Activated naive CD4-positive, alpha-beta T cell treated with anti-CD3 and anti-CD28 coated beads, Interleukin-2, amount 10 ng/mL, durations not matched to agents 7 days and 5 days (primary cell): ENCODE measurements at regions not wholly inside any gene's neighbourhood (a gene's known extent, or its start where the extent isn't known, plus 50 kb on each side); places are given as distances from the start of the nearest gene placed in this dataset.

ENCODE experiments used
- CTCF ChIA-PET: fragments of 350-600 bp; sonication (Branson Sonifier 250); formaldehyde crosslinking; loops from one replicate; lab custom pipeline; 2021; ENCODE audit warnings: antibody characterized with exemption; lab: Charles Lee
- DNase-seq: peaks from one replicate; pipeline ENCODE4 v3.0.0-alpha.2; 2020
- H3K27ac Mint-ChIP-seq: one replicate; pipeline ENCODE4 v1.8.0; 2021; ENCODE audit warnings: mild to moderate bottlenecking, moderate library complexity, mixed read lengths
- H3K27me3 Mint-ChIP-seq: one replicate; pipeline ENCODE4 v1.8.0; 2021; ENCODE audit warnings: mild to moderate bottlenecking, mixed read lengths
- H3K36me3 Mint-ChIP-seq: one replicate; pipeline ENCODE4 v1.8.0; 2021; ENCODE audit warnings: mixed read lengths
- H3K4me1 Mint-ChIP-seq: one replicate; pipeline ENCODE4 v1.8.0; 2021; ENCODE audit warnings: mixed read lengths
- H3K4me3 Mint-ChIP-seq: one replicate; pipeline ENCODE4 v1.8.0; 2021; ENCODE audit warnings: mild to moderate bottlenecking, moderate library complexity, mixed read lengths
- H3K9me3 Mint-ChIP-seq: one replicate; pipeline ENCODE4 v1.8.0; 2021; ENCODE audit warnings: mixed read lengths

- no peaks in the 10 kb centered on the region for H3K4me1 Mint-ChIP-seq
- H3K36me3 Mint-ChIP-seq, result no peaks in the 10 kb centered on the region
- no peak for DNase-seq
- no peaks in the 10 kb centered on the region for H3K27me3 Mint-ChIP-seq
- H3K4me3 Mint-ChIP-seq, result no peak overlapping the region
- CTCF ChIA-PET, result no interaction called here
- no peak overlapping the region for H3K27ac Mint-ChIP-seq
- no peaks in the 10 kb centered on the region for H3K9me3 Mint-ChIP-seq
These were observed 372.3 kb downstream of the TMA16 start for GRCh38 chr4:163866728-163867315.

GRCh38 chr4:163868445-163868844, 374.0 kb downstream of the TMA16 start:
- H3K9me3 Mint-ChIP-seq, result no peaks in the 10 kb centered on the region
- no peak overlapping the region for H3K4me3 Mint-ChIP-seq
- H3K27ac Mint-ChIP-seq, result no peak overlapping the region
- CTCF ChIA-PET, result no interaction called here
- H3K4me1 Mint-ChIP-seq, result no peaks in the 10 kb centered on the region
- no peaks in the 10 kb centered on the region for H3K27me3 Mint-ChIP-seq
- no peaks in the 10 kb centered on the region for H3K36me3 Mint-ChIP-seq
- DNase-seq, result no peak

GRCh38 chr4:163871078-163871477, 376.6 kb downstream of the TMA16 start:
- no peak for DNase-seq
- Mint-ChIP-seq H3K4me1 (no peaks in the 10 kb centered on the region), H3K27ac (no peak overlapping the region), H3K9me3 (no peaks in the 10 kb centered on the region), H3K27me3 (no peaks in the 10 kb centered on the region), H3K4me3 (no peak overlapping the region), H3K36me3 (no peaks in the 10 kb centered on the region)
- CTCF ChIA-PET, result no interaction called here

- CTCF ChIA-PET, result no interaction called here
- DNase-seq, result no peak
- H3K27ac Mint-ChIP-seq, result no peak overlapping the region
- no peaks in the 10 kb centered on the region for H3K4me1 Mint-ChIP-seq
- H3K4me3 Mint-ChIP-seq, result no peak overlapping the region
- no peaks in the 10 kb centered on the region for H3K27me3 Mint-ChIP-seq
- H3K36me3 Mint-ChIP-seq, result no peaks in the 10 kb centered on the region
- H3K9me3 Mint-ChIP-seq, result no peaks in the 10 kb centered on the region
These were observed 380.8 kb downstream of the TMA16 start for GRCh38 chr4:163875327-163875726.

- no peaks in the 10 kb centered on the region for H3K27me3 Mint-ChIP-seq
These were observed 384.0 kb downstream of the TMA16 start for GRCh38 chr4:163878336-163879121.

GRCh38 chr4:163892417-163892816, 397.9 kb downstream of the TMA16 start:
- H3K27ac Mint-ChIP-seq, result no peak overlapping the region
- no peaks in the 10 kb centered on the region for H3K9me3 Mint-ChIP-seq
- no peak overlapping the region for H3K4me3 Mint-ChIP-seq
- no peaks in the 10 kb centered on the region for H3K36me3 Mint-ChIP-seq
- no peaks in the 10 kb centered on the region for H3K27me3 Mint-ChIP-seq
- H3K4me1 Mint-ChIP-seq, result peaks cover 11% of the 10 kb centered on the region
- CTCF ChIA-PET, result no interaction called here
- DNase-seq, result no peak

More at GRCh38 chr4:163878336-163879121, 384.0 kb downstream of the TMA16 start:
- Mint-ChIP-seq H3K9me3 (no peaks in the 10 kb centered on the region), H3K4me1 (no peaks in the 10 kb centered on the region), H3K27ac (no peak overlapping the region), H3K4me3 (no peak overlapping the region), H3K36me3 (no peaks in the 10 kb centered on the region)
- no peak for DNase-seq
- CTCF ChIA-PET, result no interaction called here

- DNase-seq, result no peak
- Mint-ChIP-seq H3K36me3 (no peaks in the 10 kb centered on the region), H3K4me3 (no peak overlapping the region), H3K4me1 (peaks cover 11% of the 10 kb centered on the region), H3K9me3 (no peaks in the 10 kb centered on the region), H3K27me3 (no peaks in the 10 kb centered on the region), H3K27ac (no peak overlapping the region)
- CTCF ChIA-PET, result no interaction called here
These were observed 401.0 kb downstream of the TMA16 start for GRCh38 chr4:163895378-163896005.

- peaks cover 1% of the 10 kb centered on the region for H3K4me1 Mint-ChIP-seq
- H3K27ac Mint-ChIP-seq, result no peak overlapping the region
- no peak for DNase-seq
- no peaks in the 10 kb centered on the region for H3K36me3 Mint-ChIP-seq
- CTCF ChIA-PET, result no interaction called here
- no peaks in the 10 kb centered on the region for H3K9me3 Mint-ChIP-seq
- H3K4me3 Mint-ChIP-seq, result no peak overlapping the region
- H3K27me3 Mint-ChIP-seq, result no peaks in the 10 kb centered on the region
These were observed 406.8 kb downstream of the TMA16 start for GRCh38 chr4:163901319-163901718.

GRCh38 chr4:163902417-163902816, 407.9 kb downstream of the TMA16 start:
- DNase-seq, result no peak
- no peaks in the 10 kb centered on the region for H3K9me3 Mint-ChIP-seq
- H3K4me3 Mint-ChIP-seq, result no peak overlapping the region
- no peaks in the 10 kb centered on the region for H3K4me1 Mint-ChIP-seq
- CTCF ChIA-PET, result no interaction called here
- no peaks in the 10 kb centered on the region for H3K36me3 Mint-ChIP-seq
- no peaks in the 10 kb centered on the region for H3K27me3 Mint-ChIP-seq
- H3K27ac Mint-ChIP-seq, result no peak overlapping the region

- CTCF ChIA-PET, result no interaction called here
- no peaks in the 10 kb centered on the region for H3K27me3 Mint-ChIP-seq
- no peaks in the 10 kb centered on the region for H3K9me3 Mint-ChIP-seq
- DNase-seq, result no peak
- no peak overlapping the region for H3K27ac Mint-ChIP-seq
- H3K4me3 Mint-ChIP-seq, result no peak overlapping the region
- H3K4me1 Mint-ChIP-seq, result no peaks in the 10 kb centered on the region
- H3K36me3 Mint-ChIP-seq, result no peaks in the 10 kb centered on the region
These were observed 417.4 kb downstream of the TMA16 start for GRCh38 chr4:163911891-163912290.

GRCh38 chr4:163913571-163913970, 419.1 kb downstream of the TMA16 start:
- DNase-seq, result no peak
- Mint-ChIP-seq H3K9me3 (no peaks in the 10 kb centered on the region), H3K27me3 (no peaks in the 10 kb centered on the region), H3K27ac (no peak overlapping the region), H3K36me3 (no peaks in the 10 kb centered on the region), H3K4me3 (no peak overlapping the region), H3K4me1 (no peaks in the 10 kb centered on the region)
- CTCF ChIA-PET, result no interaction called here

- H3K4me1 Mint-ChIP-seq, result no peaks in the 10 kb centered on the region
- no peaks in the 10 kb centered on the region for H3K9me3 Mint-ChIP-seq
- H3K27ac Mint-ChIP-seq, result no peak overlapping the region
- no peaks in the 10 kb centered on the region for H3K36me3 Mint-ChIP-seq
- CTCF ChIA-PET, result no interaction called here
- H3K27me3 Mint-ChIP-seq, result no peaks in the 10 kb centered on the region
- no peak for DNase-seq
- no peak overlapping the region for H3K4me3 Mint-ChIP-seq
These were observed 421.4 kb downstream of the TMA16 start for GRCh38 chr4:163915896-163916295.

- no peaks in the 10 kb centered on the region for H3K36me3 Mint-ChIP-seq
- no peaks in the 10 kb centered on the region for H3K27me3 Mint-ChIP-seq
- no peak overlapping the region for H3K4me3 Mint-ChIP-seq
- no peak for DNase-seq
- H3K27ac Mint-ChIP-seq, result no peak overlapping the region
- H3K4me1 Mint-ChIP-seq, result no peaks in the 10 kb centered on the region
- CTCF ChIA-PET, result no interaction called here
- H3K9me3 Mint-ChIP-seq, result no peaks in the 10 kb centered on the region
These were observed 425.9 kb downstream of the TMA16 start for GRCh38 chr4:163920426-163920825.

GRCh38 chr4:163922302-163922701, 427.8 kb downstream of the TMA16 start:
- DNase-seq, result no peak
- H3K4me1 Mint-ChIP-seq, result no peaks in the 10 kb centered on the region
- H3K36me3 Mint-ChIP-seq, result no peaks in the 10 kb centered on the region
- no peak overlapping the region for H3K27ac Mint-ChIP-seq
- no peaks in the 10 kb centered on the region for H3K9me3 Mint-ChIP-seq
- H3K4me3 Mint-ChIP-seq, result no peak overlapping the region
- no peaks in the 10 kb centered on the region for H3K27me3 Mint-ChIP-seq
- CTCF ChIA-PET, result no interaction called here

GRCh38 chr4:163923092-163923491, 428.6 kb downstream of the TMA16 start:
- no peak overlapping the region for H3K4me3 Mint-ChIP-seq
- no peak overlapping the region for H3K27ac Mint-ChIP-seq

More at GRCh38 chr4:163923092-163923491, 428.6 kb downstream of the TMA16 start:
- Mint-ChIP-seq H3K36me3 (no peaks in the 10 kb centered on the region), H3K4me1 (no peaks in the 10 kb centered on the region), H3K9me3 (no peaks in the 10 kb centered on the region), H3K27me3 (no peaks in the 10 kb centered on the region)
- CTCF ChIA-PET, result no interaction called here
- DNase-seq, result no peak
